NCI-H2029 treated with DMSO at 0.1 percent for 48 hours (cell line): ENCODE measurements at regions not wholly inside any gene's neighbourhood (a gene's known extent, or its start where the extent isn't known, plus 50 kb on each side); places are given as distances from the start of the nearest gene placed in this dataset.
A peak's percentile ranks its signal among the peaks of the same experiment; 100 is the strongest.
"Not testable (repeated sequence)": the region's sequence is repeated elsewhere in the genome, so short reads cannot be mapped to it uniquely, and the experiment has no call there.

Experiments
- DNase-seq: peaks from one replicate; lab custom pipeline; 2025; lab: John Stamatoyannopoulos, UW

- no peak for DNase-seq
Measured at GRCh38 chr10:84701370-84701720, 373.0 kb downstream of the CCSER2 start.

- DNase-seq = no peak
Measured at GRCh38 chr10:84704101-84704500, 375.7 kb downstream of the CCSER2 start.

- no peak for DNase-seq
Measured at GRCh38 chr10:84706431-84706830, 378.0 kb downstream of the CCSER2 start.

- no peak for DNase-seq
Measured at GRCh38 chr10:84706875-84707274, 378.5 kb downstream of the CCSER2 start.

GRCh38 chr10:84715911-84716310 lies 387.5 kb downstream of the CCSER2 start:
- DNase-seq = no peak

- DNase-seq = no peak
Measured at GRCh38 chr10:84718877-84719616, 390.7 kb downstream of the CCSER2 start.

GRCh38 chr10:84719687-84720086 lies 391.3 kb downstream of the CCSER2 start:
- DNase-seq = no peak

- no peak for DNase-seq
Measured at GRCh38 chr10:84727398-84727797, 399.0 kb downstream of the CCSER2 start.

GRCh38 chr10:84739126-84739525 lies 410.7 kb downstream of the CCSER2 start:
- not testable (repeated sequence) for DNase-seq

- DNase-seq = no peak
Measured at GRCh38 chr10:84739641-84740040, 411.3 kb downstream of the CCSER2 start.

- DNase-seq = no peak
Measured at GRCh38 chr10:84743483-84743882, 415.1 kb downstream of the CCSER2 start.

- no peak for DNase-seq
Measured at GRCh38 chr10:84755311-84755710, 426.9 kb downstream of the CCSER2 start.

GRCh38 chr10:84756653-84757052 lies 428.3 kb downstream of the CCSER2 start:
- DNase-seq = not testable (repeated sequence)

- DNase-seq = not testable (repeated sequence)
Measured at GRCh38 chr10:84761994-84762614, 433.7 kb downstream of the CCSER2 start.

GRCh38 chr10:84762754-84763394 lies 434.5 kb downstream of the CCSER2 start:
- no peak for DNase-seq

- no peak for DNase-seq
Measured at GRCh38 chr10:84763965-84764364, 435.6 kb downstream of the CCSER2 start.

- no peak for DNase-seq
Measured at GRCh38 chr10:84765086-84765485, 436.7 kb downstream of the CCSER2 start.

GRCh38 chr10:84765656-84766055 lies 437.3 kb downstream of the CCSER2 start:
- DNase-seq = no peak

GRCh38 chr10:84766923-84767322 lies 438.5 kb downstream of the CCSER2 start:
- no peak for DNase-seq

- DNase-seq = no peak
Measured at GRCh38 chr10:84768132-84768531, 439.7 kb downstream of the CCSER2 start.

GRCh38 chr10:84770824-84771223 lies 442.4 kb downstream of the CCSER2 start:
- no peak for DNase-seq

- DNase-seq = peak; percentile 36
Measured at GRCh38 chr10:84783386-84783785, 455.0 kb downstream of the CCSER2 start.

- DNase-seq = no peak
Measured at GRCh38 chr10:84783909-84784308, 455.5 kb downstream of the CCSER2 start.
